H1 (cell line): ENCODE measurements at regions not wholly inside any gene's neighbourhood (a gene's known extent, or its start where the extent isn't known, plus 50 kb on each side); places are given as distances from the start of the nearest gene placed in this dataset.

ENCODE experiments used
- CTCF ChIA-PET: fragments of 300-600 bp; sonication (Branson Sonifier 250); formaldehyde crosslinking; loops from one replicate; lab custom pipeline; 2021; ENCODE audit not compliant: partially characterized antibody; lab: Charles Lee
- POLR2A ChIA-PET: fragments of 300-600 bp; sonication (Branson Sonifier 250); formaldehyde crosslinking; loops from one replicate; lab custom pipeline; 2021; ENCODE audit warnings: inconsistent platforms; ENCODE audit not compliant: partially characterized antibody; lab: Charles Lee
- DNase-seq, 2 experiments: peaks; one replicate each; pipeline versions ENCODE4 v3.0.0 to v3.0.0-alpha.2; 2010 to 2022; ENCODE audit warnings: low spot score in 2 of 2, low read depth in 1 of 2, mixed read lengths in 1 of 2
- FAIRE-seq: peaks from 2 replicates; lab custom pipeline; 2011; peaks lifted over from hg19 to GRCh38; lab: Jason Lieb, UNC
- H2AFZ ChIP-seq: 2 replicates; pipeline ENCODE4 v1.8.1; 2012; ENCODE audit warnings: low read length, inconsistent platforms
- H2AK5ac ChIP-seq: 2 replicates; pipeline ENCODE4 v1.6.1; 2013; ENCODE audit warnings: low read depth, low read length
- H2BK120ac ChIP-seq: replicated peaks from 2 replicates; pipeline ENCODE3; 2013; ENCODE audit warnings: low read depth, low read length, inconsistent platforms
- H2BK12ac ChIP-seq: 2 replicates; pipeline ENCODE4 v1.6.1; 2013; ENCODE audit warnings: low read depth, low read length
- H2BK15ac ChIP-seq: 2 replicates; pipeline ENCODE4 v1.6.1; 2013; ENCODE audit warnings: low read length
- H2BK20ac ChIP-seq: 2 replicates; pipeline ENCODE4 v1.6.1; 2013; ENCODE audit warnings: low read length
- H2BK5ac ChIP-seq: 2 replicates; pipeline ENCODE4 v1.6.1; 2013; ENCODE audit warnings: low read depth, low read length
- H3K14ac ChIP-seq: 2 replicates; pipeline ENCODE4 v1.6.1; 2013; ENCODE audit warnings: inconsistent platforms; ENCODE audit not compliant: insufficient read length
- H3K18ac ChIP-seq: 2 replicates; pipeline ENCODE4 v1.6.1; 2013; ENCODE audit warnings: low read length; ENCODE audit errors: extremely low read depth
- H3K23ac ChIP-seq: 2 replicates; pipeline ENCODE4 v1.6.1; 2013; ENCODE audit warnings: inconsistent platforms; ENCODE audit not compliant: insufficient read length
- H3K23me2 ChIP-seq: 2 replicates; pipeline ENCODE4 v1.6.1; 2013; ENCODE audit warnings: low read depth, low read length
- H3K27ac ChIP-seq: 2 replicates; pipeline ENCODE4 v1.6.1; 2011; ENCODE audit warnings: low read depth, low read length, inconsistent platforms
- H3K27me3 ChIP-seq, 4 experiments: replicated peaks in 1 of 4; 1 replicate in 1 of 4; 2 replicates in 3 of 4; pipeline versions ENCODE4 v1.6.1 to v1.8.1; 2011 to 2013; ENCODE audit warnings: low read length in 3 of 4, mild to moderate bottlenecking in 3 of 4, inconsistent platforms in 2 of 4, mixed read lengths in 2 of 4, moderate library complexity in 1 of 4; ENCODE audit not compliant: control insufficient read depth in 3 of 4, insufficient read depth in 3 of 4; ENCODE audit errors: extremely low read depth in 1 of 4
- H3K36me3 ChIP-seq, 4 experiments: 2 replicates each; pipeline versions ENCODE4 v1.6.1 to v1.8.1; 2011 to 2013; ENCODE audit warnings: mild to moderate bottlenecking in 4 of 4, low read length in 3 of 4, moderate library complexity in 2 of 4, control low read depth in 1 of 4, inconsistent platforms in 1 of 4; ENCODE audit not compliant: insufficient read depth in 4 of 4, control insufficient read depth in 2 of 4
- H3K4ac ChIP-seq: replicated peaks from 2 replicates; pipeline ENCODE3; 2013; ENCODE audit warnings: low read length, low read depth, mixed read lengths, inconsistent platforms; ENCODE audit not compliant: insufficient read length
- H3K4me1 ChIP-seq, 4 experiments: replicated peaks in 1 of 4; 1 replicate in 1 of 4; 2 replicates in 3 of 4; pipeline versions ENCODE4 v1.6.1 to v1.8.1; 2011 to 2013; ENCODE audit warnings: low read length in 3 of 4, inconsistent platforms in 2 of 4, mixed read lengths in 1 of 4; ENCODE audit not compliant: insufficient read depth in 4 of 4, control insufficient read depth in 3 of 4
- H3K4me2 ChIP-seq, 2 experiments: 2 replicates each; pipeline versions ENCODE4 v1.6.1 to v1.8.1; 2011 to 2013; ENCODE audit warnings: low read depth in 2 of 2, low read length in 2 of 2, control low read depth in 1 of 2, inconsistent platforms in 1 of 2, mild to moderate bottlenecking in 1 of 2; ENCODE audit not compliant: insufficient read depth in 1 of 2
- H3K4me3 ChIP-seq, 4 experiments: fragments of 200-600, 300-600 bp in 1 of 4; sonication (generic), shearing (Covaris generic), sonication (Bioruptor Twin) in 1 of 4; 2 replicates each; pipeline versions ENCODE4 v1.5.1 to v1.8.1; 2011 to 2016; ENCODE audit warnings: low read length in 4 of 4, low read depth in 3 of 4, control low read depth in 2 of 4, inconsistent platforms in 2 of 4, mild to moderate bottlenecking in 2 of 4, mixed read lengths in 1 of 4, moderate library complexity in 1 of 4; ENCODE audit not compliant: insufficient read depth in 2 of 4; ENCODE audit errors: extremely low read depth in 1 of 4
- H3K56ac ChIP-seq: replicated peaks from 2 replicates; pipeline ENCODE3; 2013; ENCODE audit warnings: low read depth, mild to moderate bottlenecking, mixed read lengths, low read length, inconsistent platforms; ENCODE audit not compliant: insufficient read length
- H3K79me1 ChIP-seq: 2 replicates; pipeline ENCODE4 v1.6.1; 2013; ENCODE audit warnings: low read depth, low read length, control low read depth
- H3K79me2 ChIP-seq, 2 experiments: 2 replicates each; pipeline versions ENCODE4 v1.6.1 to v1.8.1; 2012 to 2013; ENCODE audit warnings: low read length in 2 of 2, mild to moderate bottlenecking in 2 of 2, inconsistent platforms in 1 of 2; ENCODE audit not compliant: insufficient read depth in 2 of 2, control insufficient read depth in 1 of 2
- H3K9ac ChIP-seq, 4 experiments: replicated peaks in 1 of 4; 1 replicate in 1 of 4; 2 replicates in 3 of 4; pipeline versions ENCODE4 v1.6.1 to v1.8.1; 2011 to 2013; ENCODE audit warnings: low read depth in 3 of 4, low read length in 3 of 4, control low read depth in 2 of 4, mild to moderate bottlenecking in 2 of 4, moderate library complexity in 2 of 4, inconsistent platforms in 1 of 4; ENCODE audit errors: extremely low read depth in 1 of 4
- H3K9me3 ChIP-seq, 2 experiments: 2 replicates each; pipeline versions ENCODE4 v1.6.1 to v1.8.1; 2012 to 2013; ENCODE audit warnings: mild to moderate bottlenecking in 2 of 2, moderate library complexity in 2 of 2, control low read depth in 1 of 2, inconsistent platforms in 1 of 2, low read depth in 1 of 2, low read length in 1 of 2, mixed read lengths in 1 of 2; ENCODE audit not compliant: insufficient read depth in 2 of 2
- H4K20me1 ChIP-seq, 2 experiments: replicated peaks in 1 of 2; 2 replicates each; pipeline versions ENCODE3 to v1.8.1; 2011 to 2013; ENCODE audit warnings: inconsistent platforms in 2 of 2, low read length in 2 of 2, mild to moderate bottlenecking in 1 of 2; ENCODE audit not compliant: insufficient read depth in 2 of 2, control insufficient read depth in 1 of 2
- H4K5ac ChIP-seq: 2 replicates; pipeline ENCODE4 v1.6.1; 2013; ENCODE audit warnings: low read length, low read depth, mixed read lengths, inconsistent platforms; ENCODE audit not compliant: insufficient read length
- H4K8ac ChIP-seq: 2 replicates; pipeline ENCODE4 v1.8.0; 2013; ENCODE audit warnings: mild to moderate bottlenecking, moderate library complexity, low read length, inconsistent platforms; ENCODE audit not compliant: insufficient read depth; ENCODE audit errors: extremely low read depth
- H4K91ac ChIP-seq: replicated peaks from 2 replicates; pipeline ENCODE3; 2013; ENCODE audit warnings: low read length, mixed read lengths, inconsistent platforms; ENCODE audit not compliant: insufficient read length
- BACH1 ChIP-seq: IDR thresholded peaks from 2 replicates; pipeline ENCODE4 v1.6.1; 2012; ENCODE audit warnings: low read length, improper control_type of control experiment
- HDAC2 ChIP-seq, 2 experiments: fragments of 300-600 bp in 1 of 2; sonication (generic) in 1 of 2; IDR thresholded peaks; 2 replicates each; pipeline ENCODE4 v1.6.1; 2011 to 2012; ENCODE audit warnings: low read depth in 2 of 2, low read length in 2 of 2, mild to moderate bottlenecking in 2 of 2, moderate library complexity in 2 of 2, borderline replicate concordance in 1 of 2, inconsistent platforms in 1 of 2
- POLR2A ChIP-seq, 2 experiments: IDR thresholded peaks; 1 replicate in 1 of 2; 2 replicates in 1 of 2; pipeline ENCODE4 v1.6.1; 2011; ENCODE audit warnings: low read depth in 2 of 2, low read length in 2 of 2, mild to moderate bottlenecking in 2 of 2; ENCODE audit errors: control extremely low read depth in 1 of 2
- WGBS, 2 experiments: shearing (Covaris generic) in 1 of 2; methylation state at CpG; one replicate each; pipeline versions ENCODE4 v1.1.6 to v1.1.7; 2013 to 2015; ENCODE audit warnings: low lambda C conversion rate in 2 of 2, mixed read lengths in 2 of 2, inconsistent platforms in 1 of 2, low coverage in 1 of 2, missing lambda C conversion rate in 1 of 2; ENCODE audit not compliant: insufficient replicate concordance in 2 of 2, insufficient coverage in 1 of 2, insufficient read length in 1 of 2; ENCODE audit errors: extremely low coverage in 1 of 2, missing lambda C conversion rate in 1 of 2; 5-methylcytosine and 5-hydroxymethylcytosine counted together

DNA sequence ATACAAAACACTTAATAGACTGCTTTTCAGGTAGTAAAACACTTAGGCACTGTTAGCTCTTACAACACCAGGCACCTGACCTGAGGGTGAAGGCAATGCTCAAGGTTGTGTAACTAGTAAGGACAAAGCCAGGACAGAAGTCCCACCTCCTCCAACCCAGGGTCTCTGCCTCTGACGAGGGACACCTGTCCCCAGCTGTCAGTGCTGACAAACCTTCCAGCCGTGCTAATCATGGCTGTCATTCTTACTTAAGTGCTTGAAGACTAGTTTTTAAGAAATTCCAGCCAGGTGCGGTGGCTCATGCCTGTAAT, 62.5 kb upstream of the MAX start:
- Histone ChIP-seq H4K91ac (no peak overlapping the region), H3K4ac (no peak overlapping the region), H3K4me1 (no peaks in the 10 kb centered on the region), H4K8ac (no peak overlapping the region), H3K79me1 (no peaks in the 10 kb centered on the region), H3K14ac (no peak overlapping the region), H3K9me3 (no peaks in the 10 kb centered on the region), H3K4me2 (no peak overlapping the region), H3K4me3 (no peak overlapping the region), H2AFZ (no peak overlapping the region), H3K23ac (no peak overlapping the region), H3K36me3 (no peaks in the 10 kb centered on the region), H2BK120ac (no peak overlapping the region), H4K5ac (no peak overlapping the region), H3K27me3 (no peaks in the 10 kb centered on the region), H2BK20ac (no peak overlapping the region), H3K56ac (no peak overlapping the region), H3K9ac (no peak overlapping the region), H4K20me1 (no peaks in the 10 kb centered on the region), H2BK15ac (no peak overlapping the region), H3K79me2 (no peaks in the 10 kb centered on the region), H2AK5ac (no peak overlapping the region), H3K27ac (no peak overlapping the region), H3K18ac (no peak overlapping the region), H3K23me2 (no peaks in the 10 kb centered on the region), H2BK5ac (no peak overlapping the region), H2BK12ac (no peak overlapping the region; the same call in 1 of the 2 replicates)
- FAIRE-seq: no peak
- no peak for DNase-seq
- 93% methylated on average over 3 of the region's 3 CpGs; no CpG with 5 or more reads in 1 of the 2 experiments for WGBS, 2 experiments
- CTCF ChIA-PET: interaction anchor here (0.6 to 4.8 kb wide), 45 partner anchors 8 to 1565 kb away, joined by 3 to 31 read pairs (median 4); partner anchors contain the start of gene FUT8
- POLR2A ChIA-PET: no interaction called here
- TF ChIP-seq BACH1: no peak
- no peak for TF ChIP-seq HDAC2 (IDR thresholded peaks at IDR 0.05; ENCODE audit: borderline replicate concordance in 1 of 2, low read depth in 2 of 2, low read length in 2 of 2)
- TF ChIP-seq POLR2A (IDR thresholded peaks at IDR 0.05; ENCODE audit: control extremely low read depth in 1 of 2, low read depth in 2 of 2, low read length in 2 of 2): no peak
